ENCODE measurements at regions not wholly inside any gene's neighbourhood (a gene's known extent, or its start where the extent isn't known, plus 50 kb on each side); places are given as distances from the start of the nearest gene placed in this dataset.
"Not testable (repeated sequence)": the region's sequence is repeated elsewhere in the genome, so short reads cannot be mapped to it uniquely, and the experiment has no call there.

DNA sequence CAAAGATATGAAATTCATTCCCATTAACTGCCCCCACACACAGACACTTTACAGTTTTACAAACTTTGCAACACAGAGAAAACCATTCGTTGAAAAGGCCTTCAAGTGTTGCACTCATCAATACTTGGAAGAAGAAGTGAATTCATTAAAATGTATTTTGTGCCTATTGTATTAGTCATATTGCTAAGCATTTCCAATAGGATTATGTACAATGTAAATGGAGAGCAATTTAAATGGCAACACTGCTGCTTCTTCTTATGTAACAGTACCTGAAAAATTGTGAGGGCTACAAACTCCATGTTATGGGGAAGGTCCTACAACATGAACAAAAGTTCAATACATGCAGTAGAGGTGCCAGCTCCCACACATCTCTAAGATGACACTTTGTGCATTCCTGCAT lies 209.3 kb upstream of the POGK start:
- DNase-seq = no peak

- no peak for DNase-seq
Observed at GRCh38 chr1:166630369-166630768, 208.9 kb upstream of the POGK start.

GRCh38 chr1:166638137-166638536 lies 201.1 kb upstream of the POGK start:
- no peak for DNase-seq

- DNase-seq = not testable (repeated sequence)
Observed at GRCh38 chr1:166657228-166657627, 182.0 kb upstream of the POGK start.

DNA sequence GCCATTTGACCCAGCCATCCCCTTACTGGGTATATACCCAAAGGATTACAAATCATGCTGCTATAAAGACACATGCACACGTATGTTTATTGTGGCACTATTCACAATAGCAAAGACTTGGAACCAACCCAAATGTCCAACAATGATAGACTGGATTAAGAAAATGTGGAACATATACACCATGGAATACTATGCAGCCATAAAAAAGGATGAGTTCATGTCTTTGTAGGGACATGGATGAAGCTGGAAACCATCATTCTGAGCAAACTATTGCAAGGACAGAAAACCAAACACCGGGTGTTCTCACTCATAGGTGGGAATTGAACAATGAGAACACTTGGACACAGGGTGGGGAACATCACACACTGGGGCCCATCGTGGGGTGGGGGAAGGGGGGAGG lies 172.5 kb upstream of the POGK start:
- not testable (repeated sequence) for DNase-seq

GRCh38 chr1:166667600-166667999 lies 171.7 kb upstream of the POGK start:
- DNase-seq = not testable (repeated sequence)

DNA sequence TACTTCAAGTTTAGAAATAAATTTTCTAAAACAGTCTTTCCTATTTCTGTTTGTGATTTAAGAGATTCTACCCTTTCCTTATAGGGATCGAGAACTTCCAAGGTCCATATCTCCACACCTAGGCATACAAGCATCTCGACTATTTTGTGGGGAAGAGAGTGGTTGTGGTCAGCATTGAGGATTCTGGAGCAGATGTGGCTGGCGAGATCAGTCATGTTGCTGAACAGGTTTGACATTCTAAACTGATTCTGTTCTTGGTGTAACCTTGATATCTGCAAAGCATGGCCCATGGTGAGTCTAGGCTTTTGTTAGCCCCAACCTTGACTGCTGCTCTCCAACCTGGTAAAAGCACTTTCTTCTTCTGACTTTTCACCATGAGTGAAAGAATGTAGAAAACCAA lies 167.6 kb upstream of the POGK start:
- DNase-seq = no peak

DNA sequence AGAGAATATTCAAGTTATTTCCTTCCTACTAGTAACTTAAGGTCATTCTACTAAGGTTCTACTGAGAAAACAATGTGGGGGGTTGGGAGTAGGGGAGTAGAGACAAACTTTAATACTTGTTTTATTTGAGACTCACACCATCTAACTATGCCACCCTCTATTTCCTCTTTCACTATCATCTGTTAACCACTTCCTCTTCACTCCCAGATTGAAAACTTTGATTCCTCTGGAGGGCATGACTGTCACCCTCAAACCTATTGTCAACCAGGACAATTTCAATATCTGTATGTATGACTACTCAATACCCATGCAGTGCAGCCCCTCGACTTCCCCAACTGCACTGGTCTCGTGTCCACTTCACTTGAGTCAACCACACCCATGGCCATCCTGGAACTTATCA lies 165.6 kb upstream of the POGK start:
- peak; percentile 7 to 9 for DNase-seq

DNA sequence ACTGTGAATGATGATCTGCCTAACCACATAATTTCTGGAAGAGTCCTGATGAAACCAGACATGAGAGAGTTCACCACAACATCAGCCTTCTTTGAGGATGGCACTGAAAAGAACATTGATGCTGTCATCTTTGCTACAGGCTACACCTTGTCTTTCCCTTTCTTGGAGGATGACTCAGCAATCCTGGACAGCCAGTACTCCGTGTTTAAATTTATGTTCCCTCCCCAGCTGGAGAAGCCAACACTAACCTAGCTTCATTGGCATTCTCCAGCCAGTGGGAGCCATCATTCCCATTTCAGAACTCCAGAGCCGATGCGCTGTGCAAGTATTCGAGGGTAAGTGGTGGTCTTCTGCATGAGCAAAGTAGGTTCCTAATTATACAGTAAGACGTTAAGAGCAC lies 164.1 kb upstream of the POGK start:
- no peak for DNase-seq

GRCh38 chr1:166676981-166677380 lies 162.3 kb upstream of the POGK start:
- DNase-seq = peak in 1 of 2 experiments; percentile 5

DNA sequence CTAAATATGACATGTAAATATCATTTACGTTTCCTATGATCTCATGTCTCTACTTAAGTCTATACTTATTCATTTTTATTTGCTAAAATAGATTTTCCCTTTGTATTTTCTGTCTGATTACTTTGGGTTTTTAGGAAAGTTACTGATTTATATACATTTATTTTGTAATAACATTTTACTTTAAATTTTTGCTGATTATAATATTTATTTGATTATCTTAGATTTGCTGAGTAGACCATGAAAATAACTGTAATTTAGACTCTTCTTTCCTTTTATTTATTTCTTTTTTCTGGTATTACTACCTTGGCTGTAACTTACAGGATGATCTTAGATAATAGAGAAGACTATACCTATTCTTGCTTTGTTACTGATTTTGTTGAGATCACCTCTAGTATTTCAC lies 159.9 kb upstream of the POGK start:
- no peak for DNase-seq

DNA sequence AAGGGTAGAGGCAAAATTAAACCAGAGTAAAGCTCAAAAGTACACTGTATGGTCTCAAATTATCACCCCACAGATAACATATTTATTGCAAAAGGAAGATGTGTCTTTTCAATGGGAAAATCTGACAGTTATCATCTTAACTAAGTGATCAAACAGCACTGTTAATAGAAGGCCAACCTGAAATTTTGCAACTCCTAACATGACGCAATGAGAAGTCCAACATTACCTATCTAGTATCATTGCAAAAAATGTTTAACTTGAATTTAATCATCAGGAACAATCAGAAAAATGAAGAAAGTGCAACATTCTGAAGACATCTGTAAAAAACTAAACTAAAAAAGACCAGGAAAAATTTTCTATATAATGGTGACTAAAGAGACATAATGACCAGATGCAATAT lies 156.7 kb upstream of the POGK start:
- DNase-seq = no peak

DNA sequence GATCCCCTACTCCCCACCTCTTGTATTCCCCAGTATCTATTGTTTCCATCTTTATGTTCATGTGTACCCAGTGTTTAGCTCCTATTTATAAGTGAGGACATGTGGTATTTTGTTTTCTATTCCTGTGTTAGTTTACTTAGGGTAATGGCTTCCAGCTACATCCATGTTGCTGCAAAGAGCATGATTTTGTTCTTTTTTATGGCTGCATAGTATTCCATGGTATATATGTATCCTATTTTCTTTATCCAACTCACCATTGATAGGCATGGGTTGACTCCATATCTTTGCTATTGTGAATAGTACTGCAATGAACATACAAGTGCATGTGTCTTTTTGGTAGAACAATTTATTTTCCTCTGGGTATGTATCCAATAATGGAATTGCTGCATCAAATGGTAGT lies 154.6 kb upstream of the POGK start:
- DNase-seq = not testable (repeated sequence)

GRCh38 chr1:166685200-166685599 lies 154.1 kb upstream of the POGK start:
- no peak for DNase-seq

DNA sequence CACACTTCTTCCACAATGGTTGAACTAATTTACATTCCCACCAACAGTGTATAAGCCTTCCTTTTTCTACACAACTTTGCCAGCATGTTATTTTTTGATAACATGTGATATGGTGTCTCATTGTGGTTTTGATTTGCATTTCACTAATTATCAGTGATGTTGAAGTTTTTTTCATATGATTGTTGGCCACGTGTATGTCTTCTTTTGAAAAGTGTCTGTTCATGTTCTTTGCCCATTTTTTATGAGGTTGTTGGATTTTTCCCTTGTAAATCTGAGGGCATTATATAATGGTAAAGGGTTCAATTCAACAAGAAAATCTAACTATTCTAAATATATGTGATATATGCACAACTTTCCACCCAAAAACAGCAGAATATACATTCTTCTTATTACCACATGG lies 153.4 kb upstream of the POGK start:
- DNase-seq = not testable (repeated sequence)

DNA sequence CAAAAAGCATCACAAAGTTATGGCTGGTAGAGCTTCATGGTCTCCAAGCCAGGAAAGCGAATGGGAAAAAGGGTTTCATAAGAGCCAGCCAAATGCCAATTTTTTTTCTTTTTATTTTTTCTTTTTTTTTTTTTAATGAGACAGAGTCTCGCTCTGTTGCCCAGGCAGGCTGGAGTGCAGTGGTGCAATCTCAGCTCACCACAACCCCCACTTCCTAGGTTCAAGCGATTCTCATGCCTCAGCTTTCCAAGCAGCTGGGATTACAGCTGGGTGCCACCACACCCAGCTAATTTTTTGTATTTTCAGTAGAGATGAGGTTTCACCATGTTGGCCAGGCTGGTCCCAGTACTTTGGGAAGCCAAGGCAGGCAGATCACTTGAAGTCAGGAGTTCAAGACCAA lies 148.7 kb upstream of the POGK start:
- DNase-seq = not testable (repeated sequence)

GRCh38 chr1:166691476-166691875 lies 147.8 kb upstream of the POGK start:
- no peak for DNase-seq

DNA sequence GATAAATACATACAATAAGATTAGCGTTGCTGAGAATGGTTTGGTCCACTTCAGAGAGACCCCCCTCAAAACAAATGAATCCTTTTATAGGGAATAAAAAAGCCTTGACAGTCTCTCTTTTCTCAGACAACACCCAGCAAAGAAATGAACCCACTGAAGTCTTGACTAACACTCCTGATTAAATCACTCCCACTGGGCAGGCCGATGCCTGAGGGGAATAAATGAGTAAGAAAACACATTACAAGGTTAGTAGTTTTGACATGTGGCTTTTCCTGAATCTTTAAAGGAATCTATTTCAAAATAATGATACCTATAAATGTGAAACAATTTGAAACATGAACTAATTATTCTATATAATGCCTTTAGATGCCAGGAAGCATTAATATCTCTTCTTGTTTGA lies 146.9 kb upstream of the POGK start:
- DNase-seq = no peak

- DNase-seq = no peak
Observed at GRCh38 chr1:166693158-166693557, 146.1 kb upstream of the POGK start.

DNA sequence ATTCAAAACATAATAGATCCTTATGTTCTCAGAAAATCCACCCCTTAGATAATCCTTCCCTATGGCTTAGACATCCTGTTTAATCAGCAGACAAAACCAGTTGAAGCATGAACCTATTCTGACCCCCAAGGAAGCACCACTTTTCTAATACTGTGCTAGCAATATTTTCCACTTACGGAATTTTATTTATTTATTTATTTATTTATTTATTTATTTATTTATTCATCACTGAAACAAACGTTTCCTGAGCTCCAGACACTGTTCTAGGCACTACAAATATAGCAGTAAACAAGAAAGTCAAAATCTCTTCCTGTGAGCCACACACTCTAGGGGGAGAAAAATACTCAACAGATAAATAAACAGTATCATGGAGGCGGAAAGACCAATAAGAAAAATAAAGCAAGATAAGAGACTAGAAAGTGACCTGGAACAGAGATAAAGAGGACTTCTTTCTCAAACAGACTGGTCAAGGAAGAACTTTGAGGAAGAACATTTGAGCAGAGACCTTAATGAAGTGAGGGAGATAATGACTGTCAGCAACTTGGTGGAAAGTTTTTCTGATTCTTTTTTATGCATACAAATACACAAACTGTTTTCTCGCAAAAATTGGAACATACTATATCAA lies 145.5 kb upstream of the POGK start:
- DNase-seq = no peak

- no peak for DNase-seq
Observed at GRCh38 chr1:166695115-166695514, 144.2 kb upstream of the POGK start.

DNA sequence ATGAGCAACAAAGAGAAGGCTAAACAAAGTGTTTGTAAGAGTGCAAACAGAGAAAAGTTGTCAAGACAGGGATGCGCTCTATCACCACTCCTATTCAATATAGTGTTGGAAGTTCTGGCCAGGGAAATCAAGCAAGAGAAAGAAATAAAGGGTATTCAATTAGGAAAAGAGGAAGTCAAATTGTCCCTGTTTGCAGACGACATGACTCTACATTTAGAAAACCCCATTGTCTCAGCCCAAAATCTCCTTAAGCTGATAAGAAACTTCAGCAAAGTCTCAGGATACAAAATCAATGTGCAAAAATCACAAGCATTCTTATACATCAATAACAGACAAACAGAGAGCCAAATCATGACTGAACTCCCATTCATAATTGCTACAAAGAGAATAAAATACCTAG lies 143.4 kb upstream of the POGK start:
- DNase-seq = not testable (repeated sequence)

DNA sequence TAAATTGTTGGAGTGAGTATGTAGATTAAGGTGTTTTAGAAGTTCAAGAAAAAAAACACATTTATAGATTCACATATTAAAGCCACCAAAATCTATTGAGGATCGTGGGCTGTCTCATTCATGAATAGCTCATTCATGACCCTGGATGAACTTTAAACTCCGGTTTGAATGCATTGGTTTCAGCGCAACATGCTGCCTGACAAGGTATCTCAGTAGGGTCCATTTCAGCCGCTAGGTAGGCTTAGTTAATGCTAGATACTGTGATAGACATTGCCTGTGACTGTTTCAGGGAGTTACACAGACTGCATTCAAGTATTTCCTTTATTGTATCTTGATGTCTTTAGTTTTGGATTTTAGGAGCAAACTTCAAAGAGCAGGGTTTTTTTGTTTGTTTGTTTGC lies 140.5 kb upstream of the POGK start:
- no peak for DNase-seq

DNA sequence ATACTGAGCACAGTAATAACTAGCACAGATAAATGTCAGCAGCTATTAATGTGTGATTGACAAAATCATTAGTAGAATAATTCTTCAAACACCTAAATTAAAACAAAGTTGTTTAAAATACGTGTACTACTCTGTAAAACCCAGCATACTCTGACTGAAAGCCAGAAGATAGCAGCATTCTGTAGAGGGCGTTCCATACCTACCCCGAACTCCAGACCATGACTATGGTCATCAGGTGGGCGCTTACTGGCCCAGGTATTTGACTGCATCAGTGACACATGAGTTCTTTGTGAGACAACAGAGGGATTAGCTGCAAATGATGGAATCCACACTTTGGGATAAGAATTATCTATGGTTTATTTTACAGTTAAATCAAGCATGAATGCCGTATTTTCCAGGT lies 139.7 kb upstream of the POGK start:
- DNase-seq = no peak

DNA sequence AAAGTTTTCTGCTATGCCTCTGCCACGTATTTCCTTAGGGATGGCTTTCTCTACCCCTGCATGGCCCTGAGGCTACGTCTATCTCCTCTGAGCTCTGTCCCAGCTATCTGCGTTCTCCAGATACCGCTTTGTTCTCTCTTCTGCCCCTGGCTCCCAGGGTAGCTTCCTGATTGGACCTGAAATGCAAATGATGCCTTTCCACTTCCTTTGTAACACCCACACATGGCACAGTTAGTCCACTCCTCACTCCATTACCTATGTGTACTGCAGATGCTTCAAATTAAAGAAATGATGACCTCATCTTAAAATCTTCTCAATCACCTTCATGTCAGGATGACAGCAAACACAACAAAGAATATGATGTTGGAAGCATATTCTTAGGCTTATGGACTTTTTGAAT lies 138.6 kb upstream of the POGK start:
- DNase-seq = no peak

Measured in Kasumi-1 (cell line).